GM12872 (cell line): ENCODE measurements at regions not wholly inside any gene's neighbourhood (a gene's known extent, or its start where the extent isn't known, plus 50 kb on each side); places are given as distances from the start of the nearest gene placed in this dataset.

Experiments
- CTCF ChIP-seq: IDR thresholded peaks from 3 replicates; pipeline ENCODE4 v1.5.1; 2011; ENCODE audit warnings: low read depth, mild to moderate bottlenecking, low read length, moderate library complexity; ENCODE audit not compliant: insufficient read depth

- no peak for TF ChIP-seq CTCF
These were observed 181.7 kb downstream of the ALG10 start for GRCh38 chr12:34203866-34204620.

- no peak for TF ChIP-seq CTCF
These were observed 182.6 kb downstream of the ALG10 start for GRCh38 chr12:34204830-34205285.

GRCh38 chr12:34205401-34205800 lies 183.1 kb downstream of the ALG10 start:
- TF ChIP-seq CTCF: no peak

- no peak for TF ChIP-seq CTCF
These were observed 183.9 kb downstream of the ALG10 start for GRCh38 chr12:34206061-34206785.

GRCh38 chr12:34207858-34208257 lies 185.6 kb downstream of the ALG10 start:
- TF ChIP-seq CTCF: no peak

GRCh38 chr12:34208331-34209258 lies 186.3 kb downstream of the ALG10 start:
- TF ChIP-seq CTCF: no peak

- TF ChIP-seq CTCF: no peak
These were observed 187.1 kb downstream of the ALG10 start for GRCh38 chr12:34209259-34209835.
